ENCODE measurements at regions not wholly inside any gene's neighbourhood (a gene's known extent, or its start where the extent isn't known, plus 50 kb on each side); places are given as distances from the start of the nearest gene placed in this dataset.

- intact Hi-C loops (cut with DNase I), result no loop called here
- Histone ChIP-seq H3K27ac (no peak overlapping the region), H3K4me1 (replicated peaks) (no peaks in the 10 kb centered on the region), H3K4me3 (no peak overlapping the region), H3K9me3 (no peaks in the 10 kb centered on the region), H3K27me3 (replicated peaks; ENCODE audit: insufficient read depth) (no peaks in the 10 kb centered on the region), H3K36me3 (no peaks in the 10 kb centered on the region)
- DNase-seq (ENCODE audit: low spot score), result no peak
- TF ChIP-seq CTCF (IDR thresholded peaks at IDR 0.05) (no peak), POLR2A (IDR thresholded peaks at IDR 0.05) (no peak), POLR2AphosphoS5 (IDR thresholded peaks at IDR 0.05) (no peak)
- 93% methylated on average over 5 of the region's 5 CpGs for WGBS
Observed at GRCh38 chr2:220212296-220213080, 585.1 kb downstream of the SLC4A3 start.

- Histone ChIP-seq H3K9me3 (no peaks in the 10 kb centered on the region), H3K27me3 (replicated peaks; ENCODE audit: insufficient read depth) (no peaks in the 10 kb centered on the region), H3K27ac (no peak overlapping the region), H3K4me1 (replicated peaks) (no peaks in the 10 kb centered on the region), H3K4me3 (no peak overlapping the region), H3K36me3 (no peaks in the 10 kb centered on the region)
- 71% methylated on average over 3 of the region's 3 CpGs for WGBS
- DNase-seq (ENCODE audit: low spot score), result no peak
- intact Hi-C loops (cut with DNase I), result no loop called here
- TF ChIP-seq POLR2A (IDR thresholded peaks at IDR 0.05) (no peak), CTCF (IDR thresholded peaks at IDR 0.05) (no peak), POLR2AphosphoS5 (IDR thresholded peaks at IDR 0.05) (no peak)
Observed at GRCh38 chr2:220215785-220216184, 588.4 kb downstream of the SLC4A3 start.

GRCh38 chr2:220219371-220219770 is 591.9 kb downstream of the SLC4A3 start:
- H3K27me3 ChIP-seq (replicated peaks; ENCODE audit: insufficient read depth), result no peaks in the 10 kb centered on the region
- no peak for TF ChIP-seq POLR2A (IDR thresholded peaks at IDR 0.05)
- TF ChIP-seq POLR2AphosphoS5 (IDR thresholded peaks at IDR 0.05), result peak; percentile 43
- H3K9me3 ChIP-seq, result no peaks in the 10 kb centered on the region
- no peaks in the 10 kb centered on the region for H3K36me3 ChIP-seq
- DNase-seq (ENCODE audit: low spot score), result peak; percentile 54
- intact Hi-C loops (cut with DNase I), result no loop called here
- H3K4me3 ChIP-seq, result no peak overlapping the region
- no peak overlapping the region for H3K27ac ChIP-seq
- H3K4me1 ChIP-seq (replicated peaks), result no peaks in the 10 kb centered on the region

GRCh38 chr2:220220009-220220408 is 592.6 kb downstream of the SLC4A3 start:
- no peaks in the 10 kb centered on the region for H3K36me3 ChIP-seq
- no peaks in the 10 kb centered on the region for H3K9me3 ChIP-seq
- no peak for DNase-seq (ENCODE audit: low spot score)
- no peak for TF ChIP-seq POLR2A (IDR thresholded peaks at IDR 0.05)
- no peak for TF ChIP-seq CTCF (IDR thresholded peaks at IDR 0.05)
- TF ChIP-seq POLR2AphosphoS5 (IDR thresholded peaks at IDR 0.05), result no peak
- 73% methylated on average over 2 of the region's 2 CpGs for WGBS
- no peak overlapping the region for H3K27ac ChIP-seq
- H3K4me1 ChIP-seq (replicated peaks), result no peaks in the 10 kb centered on the region
- no peak overlapping the region for H3K4me3 ChIP-seq
- intact Hi-C loops (cut with DNase I), result no loop called here
- H3K27me3 ChIP-seq (replicated peaks; ENCODE audit: insufficient read depth), result no peaks in the 10 kb centered on the region

- intact Hi-C loops (cut with DNase I), result no loop called here
- Histone ChIP-seq H3K9me3 (no peaks in the 10 kb centered on the region), H3K27ac (no peak overlapping the region), H3K36me3 (no peaks in the 10 kb centered on the region), H3K4me3 (no peak overlapping the region), H3K4me1 (replicated peaks) (no peaks in the 10 kb centered on the region), H3K27me3 (replicated peaks; ENCODE audit: insufficient read depth) (no peaks in the 10 kb centered on the region)
- 90% methylated on average over 5 of the region's 5 CpGs for WGBS
- no peak for DNase-seq (ENCODE audit: low spot score)
- TF ChIP-seq POLR2AphosphoS5 (IDR thresholded peaks at IDR 0.05), result no peak
Observed at GRCh38 chr2:220221992-220222391, 594.6 kb downstream of the SLC4A3 start.
